ENCODE measurements at regions not wholly inside any gene's neighbourhood (a gene's known extent, or its start where the extent isn't known, plus 50 kb on each side); places are given as distances from the start of the nearest gene placed in this dataset.
A peak's percentile ranks its signal among the peaks of the same experiment; 100 is the strongest.

DNA sequence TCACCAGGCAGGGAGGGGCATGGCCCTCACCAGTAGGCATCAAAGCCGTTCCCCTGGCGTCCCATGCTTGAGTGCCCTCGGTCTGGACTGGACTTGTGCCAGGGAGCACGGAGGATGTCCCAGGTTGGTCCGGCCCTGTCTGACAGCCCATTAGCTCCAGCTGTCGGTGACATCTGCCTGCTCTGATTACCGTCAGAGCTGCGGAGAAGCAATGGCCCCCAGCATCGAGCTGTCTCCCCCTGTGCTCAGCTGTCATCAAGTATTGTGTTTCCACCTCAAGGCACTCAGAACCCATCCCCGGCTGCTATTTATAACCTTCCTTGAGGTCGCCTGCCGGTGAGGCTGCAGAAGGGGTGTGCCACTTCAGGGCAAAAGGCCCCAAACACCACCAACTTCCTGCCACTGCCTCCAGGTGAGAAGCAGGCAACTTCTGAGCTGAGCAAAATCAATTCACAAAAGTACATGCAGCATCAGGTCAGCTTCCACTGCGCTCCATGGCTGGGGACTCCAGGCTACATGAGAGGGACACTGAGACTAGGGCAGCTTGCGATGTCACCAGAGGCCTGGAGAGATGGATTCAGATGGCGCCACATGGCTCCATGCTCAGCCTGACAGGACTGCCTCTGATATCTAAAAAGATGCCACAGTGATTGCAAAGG lies 142.7 kb downstream of the C5orf15 start (continued):
- TF ChIP-seq RAD51 (IDR thresholded peaks at IDR 0.05) (no peak), RAD21 (IDR thresholded peaks at IDR 0.05; ENCODE audit: insufficient read depth, low read depth, low read length) (no peak), FOXM1 (IDR thresholded peaks at IDR 0.05; ENCODE audit: low read depth, low read length) (no peak), SIX5 (IDR thresholded peaks at IDR 0.05; ENCODE audit: low read depth, low read length, severe bottlenecking) (no peak), ZBTB33 (IDR thresholded peaks at IDR 0.05) (no peak), HDAC6 (IDR thresholded peaks at IDR 0.05; ENCODE audit: unreplicated experiment) (no peak), MYC (IDR thresholded peaks at IDR 0.05; ENCODE audit: insufficient read depth, insufficient read length, insufficient replicate concordance, low read length, severe bottlenecking) (no peak), USF2 (IDR thresholded peaks at IDR 0.05; ENCODE audit: borderline replicate concordance, low read depth, low read length) (no peak), SREBF2 (IDR thresholded peaks at IDR 0.05; ENCODE audit: low read length) (no peak), EED (IDR thresholded peaks at IDR 0.05; ENCODE audit: low read depth) (no peak), SMARCA5 (IDR thresholded peaks at IDR 0.05) (peak; percentile 11; the same call in 1 of the 2 replicates), CHD4 (IDR thresholded peaks at IDR 0.05) (no peak), EP300 (IDR thresholded peaks at IDR 0.05; ENCODE audit: borderline replicate concordance in 1 of 2, control insufficient read depth in 1 of 2, low read depth in 2 of 2, low read length in 2 of 2) (peak in 1 of 2 experiments; percentile 10; a peak in 1 of 4 replicates), ATF7 (IDR thresholded peaks at IDR 0.05; ENCODE audit: low read depth) (no peak; the same call in 1 of the 2 replicates), BHLHE40 (IDR thresholded peaks at IDR 0.05; ENCODE audit: borderline replicate concordance in 1 of 2, low read depth in 2 of 2, low read length in 1 of 2) (peak in 1 of 2 experiments; percentile 74; a peak in 2 of 4 replicates), TAF1 (IDR thresholded peaks at IDR 0.05; ENCODE audit: borderline replicate concordance, low read depth, low read length) (no peak), TCF7 (IDR thresholded peaks at IDR 0.05; ENCODE audit: borderline replicate concordance) (no peak), GATAD2B (conservative IDR thresholded peaks at IDR 0.05; ENCODE audit: low read depth) (no peak), NFXL1 (IDR thresholded peaks at IDR 0.05; ENCODE audit: borderline replicate concordance) (no peak), EGR1 (IDR thresholded peaks at IDR 0.05; ENCODE audit: borderline replicate concordance in 1 of 2, low read depth in 2 of 2, low read length in 2 of 2) (no peak), E2F8 (IDR thresholded peaks at IDR 0.05; ENCODE audit: low read depth, partially characterized antibody) (no peak)
- TF ChIP-seq, protein P1, sequence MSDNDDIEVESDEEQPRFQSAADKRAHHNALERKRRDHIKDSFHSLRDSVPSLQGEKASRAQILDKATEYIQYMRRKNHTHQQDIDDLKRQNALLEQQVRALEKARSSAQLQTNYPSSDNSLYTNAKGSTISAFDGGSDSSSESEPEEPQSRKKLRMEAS (IDR thresholded peaks at IDR 0.05; ENCODE audit: low read depth, low read length) = no peak; the same call in 1 of the 2 replicates
